ENCODE measurements at regions not wholly inside any gene's neighbourhood (a gene's known extent, or its start where the extent isn't known, plus 50 kb on each side); places are given as distances from the start of the nearest gene placed in this dataset.
"Not testable (repeated sequence)": the region's sequence is repeated elsewhere in the genome, so short reads cannot be mapped to it uniquely, and the experiment has no call there.

DNA sequence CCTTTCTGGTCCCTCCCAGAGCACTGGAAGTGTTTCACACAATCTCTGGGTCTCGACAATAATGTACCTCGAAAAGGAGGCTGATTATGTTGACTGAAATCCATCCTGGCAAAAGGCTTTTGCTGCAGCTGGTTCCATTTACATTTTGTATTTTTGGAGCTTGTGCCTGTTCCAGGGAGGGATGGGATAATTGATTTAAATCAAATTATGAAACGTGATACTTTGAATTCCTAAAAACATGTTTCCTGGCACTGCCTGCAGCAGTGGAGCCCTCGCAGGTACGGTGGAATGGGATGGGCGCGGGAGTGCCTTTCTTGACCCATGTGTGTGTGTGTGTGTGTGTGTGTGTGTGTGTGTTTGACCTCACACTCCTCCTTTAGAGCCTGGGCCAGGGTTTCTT, 455.5 kb upstream of the MEIS1 start:
- TF ChIP-seq, protein P1, sequence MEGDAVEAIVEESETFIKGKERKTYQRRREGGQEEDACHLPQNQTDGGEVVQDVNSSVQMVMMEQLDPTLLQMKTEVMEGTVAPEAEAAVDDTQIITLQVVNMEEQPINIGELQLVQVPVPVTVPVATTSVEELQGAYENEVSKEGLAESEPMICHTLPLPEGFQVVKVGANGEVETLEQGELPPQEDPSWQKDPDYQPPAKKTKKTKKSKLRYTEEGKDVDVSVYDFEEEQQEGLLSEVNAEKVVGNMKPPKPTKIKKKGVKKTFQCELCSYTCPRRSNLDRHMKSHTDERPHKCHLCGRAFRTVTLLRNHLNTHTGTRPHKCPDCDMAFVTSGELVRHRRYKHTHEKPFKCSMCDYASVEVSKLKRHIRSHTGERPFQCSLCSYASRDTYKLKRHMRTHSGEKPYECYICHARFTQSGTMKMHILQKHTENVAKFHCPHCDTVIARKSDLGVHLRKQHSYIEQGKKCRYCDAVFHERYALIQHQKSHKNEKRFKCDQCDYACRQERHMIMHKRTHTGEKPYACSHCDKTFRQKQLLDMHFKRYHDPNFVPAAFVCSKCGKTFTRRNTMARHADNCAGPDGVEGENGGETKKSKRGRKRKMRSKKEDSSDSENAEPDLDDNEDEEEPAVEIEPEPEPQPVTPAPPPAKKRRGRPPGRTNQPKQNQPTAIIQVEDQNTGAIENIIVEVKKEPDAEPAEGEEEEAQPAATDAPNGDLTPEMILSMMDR (IDR thresholded peaks at IDR 0.05) = no peak
- no peak for TF ChIP-seq POLR2AphosphoS5 (IDR thresholded peaks at IDR 0.05)
- no peak for TF ChIP-seq POLR2A (IDR thresholded peaks at IDR 0.05)
- no peak for DNase-seq
- in situ Hi-C loops (cut with MboI; ENCODE audit: low pct_ligation_motif_present in 1 of 4, low pct_unique_long_range_greater_than_20kb in 1 of 4, low sequenced_read_pairs in 3 of 4) (no loop called here), intact Hi-C loops (cut with DNase I; ENCODE audit: low total_unique reads) (no loop called here)
- no peak overlapping the region for H3K4me3 ChIP-seq
- H3K27ac ChIP-seq = no peak overlapping the region
- H3K4me1 ChIP-seq = no peaks in the 10 kb centered on the region
- no peaks in the 10 kb centered on the region for H3K9me3 ChIP-seq
- no peaks in the 10 kb centered on the region for H3K27me3 ChIP-seq
- WGBS, 2 donors (ENCODE audit: low coverage in 1 of 2) = 27 to 85% methylated on average over 2 to 7 of the region's 7 CpGs
- no peaks in the 10 kb centered on the region for H3K36me3 ChIP-seq

DNA sequence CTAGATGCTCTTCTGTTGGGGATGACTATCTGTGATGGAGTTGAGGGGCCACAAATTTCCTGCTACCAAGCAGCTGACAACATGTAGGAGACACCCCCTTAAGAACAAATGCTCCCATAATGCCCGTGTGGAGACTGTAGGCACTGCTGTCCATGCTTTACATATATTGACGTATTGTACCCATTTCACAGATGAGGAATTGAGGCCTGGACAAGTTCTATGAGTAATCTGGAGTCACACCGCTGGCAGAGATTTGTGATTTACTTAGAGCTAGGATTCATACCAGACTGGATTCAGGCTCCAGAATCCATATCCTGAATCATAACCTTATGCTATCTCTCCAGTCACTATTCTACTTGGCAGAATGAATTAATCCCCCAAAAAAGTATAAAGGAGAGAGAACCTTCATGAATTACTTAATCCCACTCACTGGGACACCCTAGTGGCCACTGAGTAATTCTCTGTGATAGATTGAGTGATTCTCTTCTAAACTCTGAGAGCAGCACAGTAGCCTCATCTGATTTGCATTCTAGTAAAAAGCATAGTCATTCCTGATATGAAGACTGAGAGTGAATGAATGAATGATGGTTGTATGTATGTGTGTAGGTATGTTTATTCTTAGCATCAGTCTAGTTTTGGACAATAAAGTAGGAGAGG, 460.7 kb upstream of the MEIS1 start:
- H3K4me3 ChIP-seq = no peak overlapping the region
- H3K4me1 ChIP-seq = no peaks in the 10 kb centered on the region
- 87% methylated on average over 3 of the region's 3 CpGs; no CpG with 5 or more reads in 1 of the 2 donors for WGBS, 2 donors (ENCODE audit: low coverage in 1 of 2)
- intact Hi-C loops (cut with DNase I; ENCODE audit: low total_unique reads) (no loop called here), in situ Hi-C loops (cut with MboI; ENCODE audit: low pct_ligation_motif_present in 1 of 4, low pct_unique_long_range_greater_than_20kb in 1 of 4, low sequenced_read_pairs in 3 of 4) (no loop called here)
- H3K27ac ChIP-seq = no peak overlapping the region
- no peaks in the 10 kb centered on the region for H3K9me3 ChIP-seq
- H3K27me3 ChIP-seq = no peaks in the 10 kb centered on the region
- no peak for TF ChIP-seq POLR2AphosphoS5 (IDR thresholded peaks at IDR 0.05)
- TF ChIP-seq POLR2A (IDR thresholded peaks at IDR 0.05) = no peak
- no peak for DNase-seq
- no peaks in the 10 kb centered on the region for H3K36me3 ChIP-seq

DNA sequence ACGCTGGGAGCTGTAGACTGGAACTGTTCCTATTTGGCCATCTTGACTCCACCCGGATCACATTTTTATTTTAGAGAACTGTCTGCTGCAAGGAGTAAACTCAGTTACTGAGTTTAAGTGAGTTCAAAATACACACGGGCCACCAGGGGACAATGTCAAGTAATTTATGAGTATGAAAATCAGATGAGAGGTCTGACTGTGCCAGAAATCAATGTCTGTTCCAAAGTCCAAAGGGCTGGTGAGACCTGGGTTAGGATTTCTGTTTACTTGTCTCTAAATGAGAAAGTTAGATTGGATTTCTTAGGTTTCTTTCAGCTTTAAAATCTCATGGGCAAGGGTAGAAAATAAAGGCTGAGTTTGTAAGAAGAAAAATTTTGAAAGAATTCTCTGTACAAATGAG, 465.8 kb upstream of the MEIS1 start:
- Histone ChIP-seq H3K9me3 (no peaks in the 10 kb centered on the region), H3K4me3 (no peak overlapping the region), H3K27me3 (no peaks in the 10 kb centered on the region), H3K4me1 (no peaks in the 10 kb centered on the region), H3K36me3 (no peaks in the 10 kb centered on the region), H3K27ac (no peak overlapping the region)
- TF ChIP-seq POLR2A (IDR thresholded peaks at IDR 0.05) = no peak
- TF ChIP-seq POLR2AphosphoS5 (IDR thresholded peaks at IDR 0.05) = no peak
- no peak for TF ChIP-seq EP300 (IDR thresholded peaks at IDR 0.05; ENCODE audit: low read depth)
- TF ChIP-seq, protein P1 (IDR thresholded peaks at IDR 0.05) = no peak
- WGBS, 2 donors (ENCODE audit: low coverage in 1 of 2) = 46% methylated on average over 3 of the region's 3 CpGs; no CpG with 5 or more reads in 1 of the 2 donors
- no peak for DNase-seq
- intact Hi-C loops (cut with DNase I; ENCODE audit: low total_unique reads) = no loop called here
- in situ Hi-C loops (cut with MboI; ENCODE audit: low pct_ligation_motif_present in 1 of 4, low pct_unique_long_range_greater_than_20kb in 1 of 4, low sequenced_read_pairs in 3 of 4) = no loop called here

DNA sequence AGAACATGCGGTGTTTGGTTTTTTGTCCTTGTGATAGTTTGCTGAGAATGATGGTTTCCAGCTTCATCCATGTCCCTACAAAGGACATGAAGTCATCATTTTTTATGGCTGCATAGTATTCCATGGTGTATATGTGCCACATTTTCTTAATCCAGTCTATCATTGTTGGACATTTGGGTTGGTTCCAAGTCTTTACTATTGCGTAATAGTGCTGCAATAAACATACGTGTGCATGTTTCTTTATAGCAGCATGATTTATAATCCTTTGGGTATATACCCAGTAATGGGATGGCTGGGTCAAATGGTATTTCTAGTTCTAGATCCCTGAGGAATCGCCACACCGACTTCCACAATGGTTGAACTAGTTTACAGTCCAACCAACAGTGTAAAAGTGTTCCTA, 471.6 kb upstream of the MEIS1 start:
- H3K4me1 ChIP-seq; H3K27me3 ChIP-seq; in situ Hi-C loops (cut with MboI; ENCODE audit: low pct_ligation_motif_present in 1 of 4, low pct_unique_long_range_greater_than_20kb in 1 of 4, low sequenced_read_pairs in 3 of 4); DNase-seq; H3K36me3 ChIP-seq; H3K9me3 ChIP-seq; H3K27ac ChIP-seq; H3K4me3 ChIP-seq; intact Hi-C loops (cut with DNase I; ENCODE audit: low total_unique reads): not testable (repeated sequence)
- WGBS, 2 donors (ENCODE audit: low coverage in 1 of 2) = 60% methylated on average over 1 of the region's 5 CpGs; no CpG with 5 or more reads in 1 of the 2 donors

DNA sequence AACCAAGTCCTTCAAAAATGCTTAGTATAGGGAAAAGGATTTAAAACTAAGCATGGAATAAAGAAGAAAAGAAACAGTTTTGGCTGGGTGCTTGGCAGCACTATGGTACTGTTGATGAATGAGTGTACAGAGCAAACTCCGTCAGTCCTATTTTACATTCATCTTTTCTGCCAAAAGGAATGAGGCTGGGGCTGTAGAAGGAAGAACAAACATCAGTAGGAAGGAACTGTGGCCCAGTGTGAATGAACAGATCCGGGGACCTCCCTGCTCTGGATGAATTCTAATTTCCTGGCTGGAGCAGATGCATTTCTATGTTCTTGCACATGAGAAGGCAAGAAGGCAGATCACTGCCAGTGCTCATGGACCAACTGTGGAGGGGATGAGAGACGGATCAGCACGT, 474.0 kb upstream of the MEIS1 start:
- H3K36me3 ChIP-seq = no peaks in the 10 kb centered on the region
- 38 to 41% methylated on average over 4 of the region's 4 CpGs for WGBS, 2 donors (ENCODE audit: low coverage in 1 of 2)
- H3K27ac ChIP-seq = no peak overlapping the region
- H3K4me1 ChIP-seq = no peaks in the 10 kb centered on the region
- H3K9me3 ChIP-seq = no peaks in the 10 kb centered on the region
- no peak for DNase-seq
- H3K4me3 ChIP-seq = no peak overlapping the region
- TF ChIP-seq, protein P1 (IDR thresholded peaks at IDR 0.05) = no peak
- TF ChIP-seq POLR2AphosphoS5 (IDR thresholded peaks at IDR 0.05) = no peak
- no peak for TF ChIP-seq EP300 (IDR thresholded peaks at IDR 0.05; ENCODE audit: low read depth)
- TF ChIP-seq POLR2A (IDR thresholded peaks at IDR 0.05) = no peak
- in situ Hi-C loops (cut with MboI; ENCODE audit: low pct_ligation_motif_present in 1 of 4, low pct_unique_long_range_greater_than_20kb in 1 of 4, low sequenced_read_pairs in 3 of 4) (no loop called here), intact Hi-C loops (cut with DNase I; ENCODE audit: low total_unique reads) (no loop called here)
- H3K27me3 ChIP-seq = no peaks in the 10 kb centered on the region
